Epithelial cell of proximal tubule (primary cell): ENCODE measurements at regions not wholly inside any gene's neighbourhood (a gene's known extent, or its start where the extent isn't known, plus 50 kb on each side); places are given as distances from the start of the nearest gene placed in this dataset.
A peak's percentile ranks its signal among the peaks of the same experiment; 100 is the strongest.

Source experiments
- DNase-seq: peaks from one replicate; pipeline ENCODE4 v3.0.0-alpha.2; 2011; ENCODE audit warnings: low read depth
- H3K4me3 ChIP-seq: 2 replicates; pipeline ENCODE4 v1.5.1; 2011; ENCODE audit warnings: low read depth, mild to moderate bottlenecking, low read length
- CTCF ChIP-seq: conservative IDR thresholded peaks from 2 replicates; pipeline ENCODE4 v1.5.1; 2012; ENCODE audit warnings: low read depth, mild to moderate bottlenecking, low read length

DNA sequence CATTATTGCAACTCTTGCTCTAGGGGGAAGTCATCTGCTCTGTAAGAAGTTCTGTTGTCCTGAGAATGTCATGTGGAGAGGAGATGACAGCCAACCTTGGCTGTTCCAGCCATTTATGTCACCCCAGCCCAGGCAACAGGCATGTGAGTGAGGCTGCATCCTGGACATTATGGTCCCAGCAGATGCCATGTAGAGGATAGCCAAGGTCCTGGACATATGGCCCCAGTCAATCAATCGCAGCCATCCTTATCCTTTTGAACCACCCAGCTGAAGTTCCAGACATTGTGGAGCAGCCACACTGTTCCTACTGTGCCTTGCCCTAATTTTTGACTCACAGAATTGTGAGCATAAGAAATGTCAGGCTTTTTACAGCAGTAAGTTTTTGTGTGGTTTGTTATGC is 84.9 kb downstream of the AVPR1A start:
- H3K4me3 ChIP-seq = no peak overlapping the region
- no peak for TF ChIP-seq CTCF
- DNase-seq = no peak

DNA sequence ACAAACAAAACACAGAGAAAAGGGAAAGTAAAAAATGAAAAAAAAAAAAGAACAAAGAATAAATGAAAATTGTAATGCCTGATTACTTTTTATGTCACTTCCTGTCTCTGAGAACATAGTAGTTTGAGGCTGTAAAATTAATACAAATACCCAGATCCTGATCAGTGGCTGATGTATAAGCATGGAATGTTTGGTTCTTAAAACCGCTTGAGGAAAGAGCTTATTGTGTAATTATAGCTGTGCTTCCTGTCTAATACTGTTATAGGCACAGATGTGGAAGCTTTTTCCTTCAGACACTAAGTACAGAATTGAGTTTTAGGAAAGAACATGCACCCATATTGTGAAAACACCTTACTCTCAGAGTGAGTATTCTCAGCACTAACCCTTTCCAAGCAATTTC is 86.9 kb downstream of the AVPR1A start:
- DNase-seq = no peak
- TF ChIP-seq CTCF = no peak
- H3K4me3 ChIP-seq = no peak overlapping the region

DNA sequence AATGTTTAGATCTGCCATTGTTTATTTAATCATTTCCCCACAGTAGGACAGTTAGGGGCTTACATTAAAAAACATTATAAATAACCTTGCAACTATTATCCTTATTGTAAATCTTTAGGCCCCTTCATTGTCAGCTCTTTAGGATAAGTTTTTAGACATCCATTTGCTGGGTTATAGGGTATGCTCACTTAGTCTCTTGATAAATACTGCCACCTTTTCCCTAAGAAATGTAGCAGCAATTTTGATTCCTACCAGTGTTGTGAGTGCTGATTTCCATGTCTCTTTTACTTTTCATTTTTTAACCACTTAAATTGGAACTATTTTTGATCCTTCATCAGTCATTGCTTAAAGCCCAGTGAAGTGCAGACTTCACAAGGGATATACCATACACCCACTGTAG is 94.4 kb downstream of the AVPR1A start:
- no peak for TF ChIP-seq CTCF
- H3K4me3 ChIP-seq = no peak overlapping the region
- no peak for DNase-seq

- no peak for TF ChIP-seq CTCF
- no peak overlapping the region for H3K4me3 ChIP-seq
- DNase-seq = no peak
Observed at GRCh38 chr12:63052696-63053095, 98.3 kb downstream of the AVPR1A start.

DNA sequence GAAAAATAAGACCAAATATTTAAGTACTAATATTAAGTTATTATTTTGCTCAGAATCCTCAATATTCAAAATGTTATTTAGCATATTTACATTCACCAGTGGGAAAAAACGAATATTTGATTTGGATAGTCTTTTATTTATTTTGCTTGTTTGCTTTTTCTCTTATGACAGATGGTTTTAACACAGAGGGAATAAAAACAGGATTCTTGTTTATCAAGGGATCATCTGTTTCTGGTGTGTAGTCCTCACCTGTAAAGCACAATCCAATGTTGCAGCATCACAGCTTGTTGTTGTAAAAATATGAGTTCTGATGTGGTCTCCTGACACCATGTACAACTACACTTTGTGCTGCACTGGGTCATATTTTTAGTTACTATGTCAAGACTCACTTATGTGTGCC is 103.9 kb downstream of the AVPR1A start:
- no peak for TF ChIP-seq CTCF
- DNase-seq = no peak
- no peak overlapping the region for H3K4me3 ChIP-seq

- peak; percentile 88 for DNase-seq
- TF ChIP-seq CTCF = no peak
- no peak overlapping the region for H3K4me3 ChIP-seq
Observed at GRCh38 chr12:63045020-63045860, 105.8 kb downstream of the AVPR1A start.

DNA sequence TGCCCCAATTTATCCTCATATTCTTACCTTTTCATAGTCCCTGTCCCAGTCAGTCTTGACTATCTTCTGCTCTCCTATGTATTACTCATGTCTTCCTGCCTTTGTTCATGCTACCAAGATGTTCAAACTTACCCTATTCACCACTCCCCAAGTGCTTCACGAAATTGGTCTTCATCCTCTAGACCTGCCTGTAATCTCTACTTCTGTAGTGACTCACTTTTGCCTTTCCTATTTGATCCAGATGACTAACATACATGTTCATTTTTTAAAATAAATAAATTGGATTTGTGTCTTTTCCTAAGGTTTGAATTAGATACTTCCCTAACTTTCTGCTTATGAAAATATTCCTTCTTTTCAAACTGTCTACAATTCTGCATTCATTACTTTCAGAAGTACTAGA is 107.7 kb upstream of the PPM1H start:
- DNase-seq = no peak
- TF ChIP-seq CTCF = no peak
- H3K4me3 ChIP-seq = no peak overlapping the region
